GM21515 (cell line): ENCODE measurements at regions not wholly inside any gene's neighbourhood (a gene's known extent, or its start where the extent isn't known, plus 50 kb on each side); places are given as distances from the start of the nearest gene placed in this dataset.

Source experiments
- ATAC-seq: cut with Tn5 transposase; IDR thresholded peaks from one replicate; pipeline ENCODE4 v1.9.1; 2021; ENCODE audit not compliant: unreplicated experiment

- no peak for ATAC-seq
Measured at GRCh38 chr9:96089452-96090085, 212.4 kb downstream of the HSD17B3 start.

GRCh38 chr9:96088510-96088909, 213.0 kb downstream of the ERCC6L2 start:
- ATAC-seq, result no peak

- ATAC-seq, result no peak
Measured at GRCh38 chr9:96087669-96088299, 212.3 kb downstream of the ERCC6L2 start.

- no peak for ATAC-seq
Measured at GRCh38 chr9:96086936-96087571, 211.6 kb downstream of the ERCC6L2 start.

- ATAC-seq, result no peak
Measured at GRCh38 chr9:96085491-96086143, 210.1 kb downstream of the ERCC6L2 start.

- ATAC-seq, result no peak
Measured at GRCh38 chr9:96084331-96084734, 208.8 kb downstream of the ERCC6L2 start.

GRCh38 chr9:96082516-96083232, 207.2 kb downstream of the ERCC6L2 start:
- ATAC-seq, result no peak

- no peak for ATAC-seq
Measured at GRCh38 chr9:96080364-96080763, 204.9 kb downstream of the ERCC6L2 start.

GRCh38 chr9:96079779-96080178, 204.3 kb downstream of the ERCC6L2 start:
- ATAC-seq, result no peak

- ATAC-seq, result no peak
Measured at GRCh38 chr9:96078897-96079490, 203.5 kb downstream of the ERCC6L2 start.

GRCh38 chr9:96075757-96076156, 200.3 kb downstream of the ERCC6L2 start:
- ATAC-seq, result no peak

- ATAC-seq, result no peak
Measured at GRCh38 chr9:96075111-96075510, 199.6 kb downstream of the ERCC6L2 start.

GRCh38 chr9:96073531-96074480, 198.3 kb downstream of the ERCC6L2 start:
- no peak for ATAC-seq

- ATAC-seq, result no peak
Measured at GRCh38 chr9:96072930-96073329, 197.4 kb downstream of the ERCC6L2 start.

GRCh38 chr9:96071815-96072124, 196.3 kb downstream of the ERCC6L2 start:
- ATAC-seq, result no peak

GRCh38 chr9:96071076-96071814, 195.8 kb downstream of the ERCC6L2 start:
- ATAC-seq, result no peak

- no peak for ATAC-seq
Measured at GRCh38 chr9:96069629-96070220, 194.2 kb downstream of the ERCC6L2 start.

- no peak for ATAC-seq
Measured at GRCh38 chr9:96068511-96068910, 193.0 kb downstream of the ERCC6L2 start.

- ATAC-seq, result no peak
Measured at GRCh38 chr9:96067600-96067999, 192.1 kb downstream of the ERCC6L2 start.
